MM.1S (cell line): ENCODE measurements at regions not wholly inside any gene's neighbourhood (a gene's known extent, or its start where the extent isn't known, plus 50 kb on each side); places are given as distances from the start of the nearest gene placed in this dataset.

Source experiments
- DNase-seq: peaks from one replicate; pipeline ENCODE4 v3.0.0-alpha.2; 2015
- H2AFZ ChIP-seq: fragments of 300-600 bp; sonication (generic); 2 replicates; pipeline ENCODE4 v1.6.0; 2016; ENCODE audit warnings: antibody characterized with exemption, low read length
- H3F3A ChIP-seq: fragments of 300-600 bp; sonication (generic); 2 replicates; pipeline ENCODE4 v1.6.1; 2016; ENCODE audit warnings: mild to moderate bottlenecking, antibody characterized with exemption, low read length, moderate library complexity, mixed read lengths; ENCODE audit not compliant: insufficient read depth
- H3K27ac ChIP-seq: fragments of 300-600 bp; sonication (generic); 2 replicates; pipeline ENCODE4 v1.5.1; 2016; ENCODE audit warnings: mild to moderate bottlenecking, low read length
- H3K27me3 ChIP-seq: fragments of 300-600 bp; sonication (generic); replicated peaks from 2 replicates; pipeline ENCODE4 v1.6.0; 2016; ENCODE audit warnings: low read length; ENCODE audit not compliant: insufficient read depth
- H3K36me3 ChIP-seq: fragments of 300-600 bp; sonication (generic); replicated peaks from 2 replicates; pipeline ENCODE4 v1.6.1; 2016; ENCODE audit warnings: mild to moderate bottlenecking, low read length, mixed read lengths; ENCODE audit not compliant: insufficient read depth
- H3K4me1 ChIP-seq: fragments of 300-600 bp; sonication (generic); 2 replicates; pipeline ENCODE4 v1.6.1; 2016; ENCODE audit warnings: low read length, mixed read lengths
- H3K4me2 ChIP-seq: fragments of 300-600 bp; sonication (generic); 2 replicates; pipeline ENCODE4 v1.6.0; 2016; ENCODE audit warnings: low read depth, low read length
- H3K4me3 ChIP-seq: fragments of 300-600 bp; sonication (generic); 2 replicates; pipeline ENCODE4 v1.5.1; 2016; ENCODE audit warnings: low read length, mixed read lengths
- H3K79me2 ChIP-seq: fragments of 300-600 bp; sonication (generic); 2 replicates; pipeline ENCODE4 v1.6.1; 2016; ENCODE audit warnings: mixed run types, low read length, mixed read lengths
- H3K9ac ChIP-seq: fragments of 300-600 bp; sonication (generic); 2 replicates; pipeline ENCODE4 v1.6.1; 2016; ENCODE audit warnings: low read length, mixed read lengths
- H3K9me2 ChIP-seq: fragments of 300-600 bp; sonication (generic); replicated peaks from 2 replicates; pipeline ENCODE4 v1.6.1; 2016; ENCODE audit warnings: mild to moderate bottlenecking, low read length, mixed read lengths; ENCODE audit not compliant: insufficient read depth
- H3K9me3 ChIP-seq: fragments of 300-600 bp; sonication (generic); replicated peaks from 2 replicates; pipeline ENCODE4 v1.6.1; 2016; ENCODE audit warnings: mild to moderate bottlenecking, low read length, mixed read lengths; ENCODE audit not compliant: insufficient read depth
- H4K20me1 ChIP-seq: fragments of 300-600 bp; sonication (generic); 2 replicates; pipeline ENCODE4 v1.6.1; 2016; ENCODE audit warnings: mild to moderate bottlenecking, low read length, moderate library complexity, mixed read lengths; ENCODE audit not compliant: insufficient read depth
- CTCF ChIP-seq: fragments of 300-600 bp; sonication (generic); IDR thresholded peaks from 2 replicates; pipeline ENCODE4 v1.5.1; 2016; ENCODE audit warnings: antibody characterized with exemption, low read length, mixed read lengths
- EZH2 ChIP-seq: fragments of 300-600 bp; sonication (generic); optimal IDR thresholded peaks from 2 replicates; pipeline ENCODE3; 2017; ENCODE audit warnings: low read depth, mild to moderate bottlenecking, antibody characterized with exemption, low read length, mixed read lengths
- EZH2phosphoT487 ChIP-seq: fragments of 300-600 bp; sonication (generic); IDR thresholded peaks from 2 replicates; pipeline ENCODE4 v1.6.1; 2018; ENCODE audit warnings: antibody characterized with exemption, low read length

DNA sequence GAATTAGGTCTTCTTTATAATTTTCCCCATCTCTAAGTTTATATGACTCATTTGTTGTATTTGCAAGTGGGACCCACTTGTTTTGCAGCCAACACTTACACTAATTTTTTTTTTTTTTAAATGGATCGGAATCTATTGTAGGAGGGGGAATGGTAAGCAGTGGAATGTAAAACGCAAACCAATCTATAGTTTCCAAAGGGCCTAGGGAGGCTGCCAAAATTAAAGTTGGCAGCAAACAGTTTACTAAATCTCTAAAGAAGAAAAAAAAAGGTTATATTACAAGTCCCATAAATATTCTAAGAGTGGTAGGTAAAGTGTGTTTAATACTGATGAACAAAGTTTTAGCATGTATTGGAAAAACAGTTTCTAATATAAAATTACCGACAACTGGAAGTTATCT lies 416.8 kb upstream of the SALL1 start:
- no peak for DNase-seq
- peaks cover 6% of the 10 kb centered on the region; the same call in 1 of the 2 replicates for H3K4me1 ChIP-seq
- no peaks in the 10 kb centered on the region for H3K79me2 ChIP-seq
- no peak overlapping the region for H3K4me2 ChIP-seq
- H3K27ac ChIP-seq = no peak overlapping the region
- no peaks in the 10 kb centered on the region for H3K9me2 ChIP-seq
- H3K36me3 ChIP-seq = no peaks in the 10 kb centered on the region
- no peaks in the 10 kb centered on the region for H3K9me3 ChIP-seq
- no peaks in the 10 kb centered on the region for H3K27me3 ChIP-seq
- H3K4me3 ChIP-seq = no peak overlapping the region
- TF ChIP-seq CTCF (no peak), EZH2phosphoT487 (no peak), EZH2 (no peak)
- H2AFZ ChIP-seq = no peak overlapping the region
- H3K9ac ChIP-seq = no peak overlapping the region
- H4K20me1 ChIP-seq = no peaks in the 10 kb centered on the region
- peaks cover 6% of the 10 kb centered on the region; the same call in 1 of the 2 replicates for H3F3A ChIP-seq

- Histone ChIP-seq H3K9ac (no peak overlapping the region), H3K36me3 (no peaks in the 10 kb centered on the region), H3K4me2 (no peak overlapping the region), H3K79me2 (no peaks in the 10 kb centered on the region), H4K20me1 (no peaks in the 10 kb centered on the region), H3K27ac (no peak overlapping the region), H2AFZ (no peak overlapping the region), H3K4me1 (peaks cover 6% of the 10 kb centered on the region; the same call in 1 of the 2 replicates), H3K27me3 (no peaks in the 10 kb centered on the region), H3F3A (peaks cover 6% of the 10 kb centered on the region; the same call in 1 of the 2 replicates), H3K4me3 (no peak overlapping the region), H3K9me2 (no peaks in the 10 kb centered on the region), H3K9me3 (no peaks in the 10 kb centered on the region)
- TF ChIP-seq EZH2 (no peak), EZH2phosphoT487 (no peak), CTCF (no peak)
- no peak for DNase-seq
These were observed 414.1 kb upstream of the SALL1 start for GRCh38 chr16:51565184-51565583.

DNA sequence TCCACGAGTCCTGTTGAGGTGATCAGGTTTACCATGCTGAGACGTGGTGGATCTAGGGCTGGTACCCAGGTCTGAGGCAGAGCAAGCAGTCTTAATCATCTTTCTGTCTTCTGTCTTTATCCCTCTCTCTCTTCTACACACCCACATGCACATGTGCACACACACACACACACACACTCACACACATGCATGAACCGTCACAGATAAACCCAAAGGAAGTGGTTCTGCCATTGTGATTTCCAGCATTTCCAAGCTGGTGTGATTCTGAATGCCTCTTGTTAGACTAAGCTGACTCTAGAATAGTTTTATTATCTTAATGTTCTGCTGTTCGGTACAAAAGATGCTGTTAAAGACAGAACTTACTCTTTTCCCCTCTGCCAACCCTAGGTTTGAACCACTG lies 411.8 kb upstream of the SALL1 start:
- H3K4me3 ChIP-seq = no peak overlapping the region
- TF ChIP-seq CTCF (no peak), EZH2 (no peak), EZH2phosphoT487 (no peak)
- no peaks in the 10 kb centered on the region for H3K36me3 ChIP-seq
- no peaks in the 10 kb centered on the region for H3F3A ChIP-seq
- no peak overlapping the region for H3K4me2 ChIP-seq
- H3K79me2 ChIP-seq = no peaks in the 10 kb centered on the region
- no peaks in the 10 kb centered on the region for H3K9me3 ChIP-seq
- DNase-seq = no peak
- no peak overlapping the region for H2AFZ ChIP-seq
- no peaks in the 10 kb centered on the region for H4K20me1 ChIP-seq
- H3K9me2 ChIP-seq = no peaks in the 10 kb centered on the region
- no peaks in the 10 kb centered on the region for H3K4me1 ChIP-seq
- H3K27me3 ChIP-seq = no peaks in the 10 kb centered on the region
- no peak overlapping the region for H3K27ac ChIP-seq
- no peak overlapping the region for H3K9ac ChIP-seq

DNA sequence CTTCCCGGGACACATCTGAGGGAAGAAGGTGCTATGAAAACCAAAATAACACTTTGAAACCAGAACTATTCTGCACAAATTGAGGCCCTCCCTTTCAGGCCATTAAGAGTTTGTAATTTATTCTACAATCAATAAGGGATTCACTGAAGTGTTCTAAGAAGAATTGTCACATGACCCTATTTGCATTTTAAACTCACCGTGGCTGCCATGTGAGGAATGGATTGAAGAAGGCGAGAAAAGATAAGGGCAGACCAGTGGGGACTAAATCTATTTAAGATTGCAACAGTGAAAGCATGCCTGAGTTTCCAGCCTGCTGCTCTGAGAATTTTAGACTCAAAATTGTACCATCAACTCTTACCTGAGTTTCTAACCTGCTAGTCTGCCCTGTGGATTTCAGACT lies 408.8 kb upstream of the SALL1 start:
- H4K20me1 ChIP-seq = no peaks in the 10 kb centered on the region
- no peak overlapping the region for H3K4me3 ChIP-seq
- H3K9me2 ChIP-seq = no peaks in the 10 kb centered on the region
- H3K4me1 ChIP-seq = no peaks in the 10 kb centered on the region
- no peaks in the 10 kb centered on the region for H3K27me3 ChIP-seq
- no peaks in the 10 kb centered on the region for H3K79me2 ChIP-seq
- no peaks in the 10 kb centered on the region for H3K9me3 ChIP-seq
- H2AFZ ChIP-seq = no peak overlapping the region
- H3F3A ChIP-seq = no peaks in the 10 kb centered on the region
- H3K27ac ChIP-seq = no peak overlapping the region
- DNase-seq = no peak
- H3K4me2 ChIP-seq = no peak overlapping the region
- no peak overlapping the region for H3K9ac ChIP-seq
- TF ChIP-seq EZH2 (no peak), EZH2phosphoT487 (no peak), CTCF (no peak)
- H3K36me3 ChIP-seq = no peaks in the 10 kb centered on the region
